ENCODE measurements at regions not wholly inside any gene's neighbourhood (a gene's known extent, or its start where the extent isn't known, plus 50 kb on each side); places are given as distances from the start of the nearest gene placed in this dataset.

- no peak for TF ChIP-seq CTCF (IDR thresholded peaks at IDR 0.05)
- no peak for TF ChIP-seq POLR2A (IDR thresholded peaks at IDR 0.05)
Observed at GRCh38 chr1:219347921-219348391, 174.3 kb downstream of the LYPLAL1 start.

All from adrenal gland (tissue), 5 donors.